HG02763 (cell line): ENCODE measurements at regions not wholly inside any gene's neighbourhood (a gene's known extent, or its start where the extent isn't known, plus 50 kb on each side); places are given as distances from the start of the nearest gene placed in this dataset.
"Not testable (repeated sequence)": the region's sequence is repeated elsewhere in the genome, so short reads cannot be mapped to it uniquely, and the experiment has no call there.

Source experiments
- ATAC-seq: cut with Tn5 transposase; IDR thresholded peaks from one replicate; pipeline ENCODE4 v1.9.1; 2021; ENCODE audit warnings: mild to moderate bottlenecking, moderate library complexity; ENCODE audit not compliant: unreplicated experiment

- no peak for ATAC-seq
Observed at GRCh38 chr7:125299003-125299765, 369.6 kb upstream of the POT1 start.

GRCh38 chr7:125279961-125280360 is 350.3 kb upstream of the POT1 start:
- ATAC-seq, result no peak

GRCh38 chr7:125278318-125278717 is 348.7 kb upstream of the POT1 start:
- ATAC-seq, result no peak

GRCh38 chr7:125274742-125275141 is 345.1 kb upstream of the POT1 start:
- not testable (repeated sequence) for ATAC-seq

- ATAC-seq, result not testable (repeated sequence)
Observed at GRCh38 chr7:125264174-125264856, 334.7 kb upstream of the POT1 start.

GRCh38 chr7:125258876-125259417 is 329.3 kb upstream of the POT1 start:
- not testable (repeated sequence) for ATAC-seq

GRCh38 chr7:125257617-125258016 is 328.0 kb upstream of the POT1 start:
- ATAC-seq, result no peak

- ATAC-seq, result no peak
Observed at GRCh38 chr7:125256446-125256845, 326.8 kb upstream of the POT1 start.

- ATAC-seq, result no peak
Observed at GRCh38 chr7:125255810-125256209, 326.2 kb upstream of the POT1 start.

- ATAC-seq, result no peak
Observed at GRCh38 chr7:125254566-125254965, 324.9 kb upstream of the POT1 start.

GRCh38 chr7:125253452-125254190 is 324.0 kb upstream of the POT1 start:
- ATAC-seq, result no peak

- ATAC-seq, result no peak
Observed at GRCh38 chr7:125247514-125248098, 318.0 kb upstream of the POT1 start.

- ATAC-seq, result no peak
Observed at GRCh38 chr7:125246706-125247105, 317.1 kb upstream of the POT1 start.

- ATAC-seq, result no peak
Observed at GRCh38 chr7:125241548-125241947, 311.9 kb upstream of the POT1 start.

- no peak for ATAC-seq
Observed at GRCh38 chr7:125222596-125222995, 293.0 kb upstream of the POT1 start.

GRCh38 chr7:125218076-125218475 is 288.5 kb upstream of the POT1 start:
- ATAC-seq, result no peak

GRCh38 chr7:125201002-125201401 is 271.4 kb upstream of the POT1 start:
- ATAC-seq, result no peak

- no peak for ATAC-seq
Observed at GRCh38 chr7:125197731-125198393, 268.2 kb upstream of the POT1 start.

- ATAC-seq, result no peak
Observed at GRCh38 chr7:125195156-125195555, 265.5 kb upstream of the POT1 start.

- no peak for ATAC-seq
Observed at GRCh38 chr7:125193263-125193662, 263.6 kb upstream of the POT1 start.

- ATAC-seq, result no peak
Observed at GRCh38 chr7:125184801-125185200, 255.2 kb upstream of the POT1 start.
